Esophagus muscularis mucosa (tissue), 4 donors: ENCODE measurements at regions not wholly inside any gene's neighbourhood (a gene's known extent, or its start where the extent isn't known, plus 50 kb on each side); places are given as distances from the start of the nearest gene placed in this dataset.

Experiments used
- DNase-seq: peaks from one replicate; pipeline ENCODE4 v3.0.0-alpha.2; 2017; ENCODE audit errors: extremely low spot score
- H3K27ac ChIP-seq, 4 donors: fragments of 200-600 bp; sonication (generic); replicated peaks in 1 of 4; 1 replicate in 3 of 4; 2 replicates in 1 of 4; pipeline ENCODE4 v1.5.1; 2016 to 2019; ENCODE audit warnings: mild to moderate bottlenecking in 1 of 4
- H3K27me3 ChIP-seq, 4 donors: fragments of 200-600 bp; sonication (generic); one replicate each; pipeline versions ENCODE4 v1.5.1 to v1.6.0; 2016 to 2019
- H3K36me3 ChIP-seq, 4 donors: fragments of 200-600 bp; sonication (generic); one replicate each; pipeline ENCODE4 v1.5.1; 2016 to 2019
- H3K4me1 ChIP-seq, 4 donors: fragments of 200-600 bp; sonication (generic); one replicate each; pipeline ENCODE4 v1.5.1; 2016 to 2019
- H3K4me3 ChIP-seq, 4 donors: fragments of 200-600 bp; sonication (generic); 1 replicate in 2 of 4; 2 replicates in 2 of 4; pipeline ENCODE4 v1.5.1; 2016 to 2019; ENCODE audit warnings: mild to moderate bottlenecking in 4 of 4, moderate library complexity in 1 of 4
- H3K9me3 ChIP-seq, 4 donors: fragments of 200-600 bp; sonication (generic); 1 replicate in 3 of 4; 2 replicates in 1 of 4; pipeline ENCODE4 v1.5.1; 2016 to 2019
- EP300 ChIP-seq: sonication (generic); formaldehyde crosslinking; IDR thresholded peaks from one replicate; pipeline ENCODE4 v1.6.1; 2017; ENCODE audit warnings: antibody characterized with exemption
- POLR2A ChIP-seq: fragments of 450-650 bp; IDR thresholded peaks from one replicate; pipeline ENCODE4 v1.6.1; 2017; ENCODE audit warnings: antibody characterized with exemption, moderate library complexity, mild to moderate bottlenecking, low read depth
- POLR2AphosphoS5 ChIP-seq, 2 donors: sonication (generic); formaldehyde crosslinking; IDR thresholded peaks; one replicate each; pipeline ENCODE4 v1.6.1; 2017; ENCODE audit warnings: antibody characterized with exemption in 2 of 2
- WGBS: methylation state at CpG from one replicate; pipeline ENCODE4 v1.1.5; 2018; 5-methylcytosine and 5-hydroxymethylcytosine counted together
- intact Hi-C: fragments of 100-400 bp; cut with DNase I; formaldehyde crosslinking; loops from one replicate; pipeline ENCODE4 v1.15.1; 2023
- TF ChIP-seq, protein P1 (sequence below), 3 experiments: fragments of 200-600 bp in 2 of 3; fragments of 450-650 bp in 1 of 3; sonication (generic) in 2 of 3; IDR thresholded peaks; one replicate each; pipeline ENCODE4 v1.5.1; 2017 to 2019; ENCODE audit warnings: antibody characterized with exemption in 3 of 3, mild to moderate bottlenecking in 2 of 3, moderate library complexity in 1 of 3

DNA sequence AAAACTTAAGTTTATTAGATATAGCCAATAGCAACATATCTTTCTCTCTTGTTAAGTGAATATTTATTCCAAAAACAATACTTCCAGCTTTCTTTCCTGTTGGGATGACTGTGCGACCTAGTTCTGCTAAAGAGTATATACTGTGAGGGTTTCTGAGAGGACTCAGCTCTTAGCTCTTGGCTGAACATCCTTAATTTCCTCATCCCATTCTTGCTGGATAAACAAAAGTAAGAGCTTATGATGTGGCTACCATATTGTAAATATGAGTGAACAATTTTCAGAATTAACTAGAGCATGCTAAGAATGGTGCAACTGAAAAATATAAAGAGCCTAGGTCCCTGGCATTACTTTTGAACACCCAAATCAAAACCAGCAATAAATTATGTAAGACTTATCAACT lies 279.5 kb upstream of the GNAI1 start:
- H3K4me1 ChIP-seq: no peaks in the 10 kb centered on the region
- no peaks in the 10 kb centered on the region for H3K9me3 ChIP-seq
- WGBS: 93% methylated on average over 1 of the region's 1 CpG
- TF ChIP-seq EP300: no peak
- no peak for TF ChIP-seq POLR2A
- no peak for TF ChIP-seq POLR2AphosphoS5 (IDR thresholded peaks at IDR 0.05)
- TF ChIP-seq, protein P1, sequence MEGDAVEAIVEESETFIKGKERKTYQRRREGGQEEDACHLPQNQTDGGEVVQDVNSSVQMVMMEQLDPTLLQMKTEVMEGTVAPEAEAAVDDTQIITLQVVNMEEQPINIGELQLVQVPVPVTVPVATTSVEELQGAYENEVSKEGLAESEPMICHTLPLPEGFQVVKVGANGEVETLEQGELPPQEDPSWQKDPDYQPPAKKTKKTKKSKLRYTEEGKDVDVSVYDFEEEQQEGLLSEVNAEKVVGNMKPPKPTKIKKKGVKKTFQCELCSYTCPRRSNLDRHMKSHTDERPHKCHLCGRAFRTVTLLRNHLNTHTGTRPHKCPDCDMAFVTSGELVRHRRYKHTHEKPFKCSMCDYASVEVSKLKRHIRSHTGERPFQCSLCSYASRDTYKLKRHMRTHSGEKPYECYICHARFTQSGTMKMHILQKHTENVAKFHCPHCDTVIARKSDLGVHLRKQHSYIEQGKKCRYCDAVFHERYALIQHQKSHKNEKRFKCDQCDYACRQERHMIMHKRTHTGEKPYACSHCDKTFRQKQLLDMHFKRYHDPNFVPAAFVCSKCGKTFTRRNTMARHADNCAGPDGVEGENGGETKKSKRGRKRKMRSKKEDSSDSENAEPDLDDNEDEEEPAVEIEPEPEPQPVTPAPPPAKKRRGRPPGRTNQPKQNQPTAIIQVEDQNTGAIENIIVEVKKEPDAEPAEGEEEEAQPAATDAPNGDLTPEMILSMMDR (IDR thresholded peaks at IDR 0.05): no peak
- intact Hi-C loops: no loop called here
- H3K27ac ChIP-seq: no peak overlapping the region
- no peaks in the 10 kb centered on the region for H3K36me3 ChIP-seq
- H3K4me3 ChIP-seq: no peak overlapping the region
- DNase-seq: no peak
- H3K27me3 ChIP-seq: no peaks in the 10 kb centered on the region

DNA sequence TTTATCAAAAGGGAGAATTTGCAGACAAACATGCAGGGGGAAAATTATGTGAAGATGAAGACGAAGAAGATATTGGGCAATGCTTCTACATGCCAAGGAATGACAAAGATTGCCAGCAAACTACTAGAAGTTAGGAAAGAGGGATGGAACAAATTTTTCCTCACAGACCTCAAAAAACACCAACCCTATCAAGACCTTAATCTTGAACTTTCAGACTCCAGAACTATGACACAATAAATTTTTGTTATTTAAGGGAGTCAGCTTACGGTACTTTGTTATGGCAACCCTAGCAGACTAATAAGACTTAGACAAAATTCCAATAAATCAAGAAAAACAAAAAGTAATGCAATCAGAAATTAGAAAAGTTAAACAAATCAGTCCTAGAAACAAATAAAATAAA lies 280.0 kb upstream of the GNAI1 start:
- DNase-seq: no peak
- intact Hi-C loops: no loop called here
- 92% methylated on average over 2 of the region's 2 CpGs for WGBS
- Histone ChIP-seq H3K27me3 (no peaks in the 10 kb centered on the region), H3K27ac (no peak overlapping the region), H3K4me3 (no peak overlapping the region), H3K4me1 (no peaks in the 10 kb centered on the region), H3K36me3 (no peaks in the 10 kb centered on the region), H3K9me3 (no peaks in the 10 kb centered on the region)
- TF ChIP-seq POLR2AphosphoS5 (IDR thresholded peaks at IDR 0.05): no peak

DNA sequence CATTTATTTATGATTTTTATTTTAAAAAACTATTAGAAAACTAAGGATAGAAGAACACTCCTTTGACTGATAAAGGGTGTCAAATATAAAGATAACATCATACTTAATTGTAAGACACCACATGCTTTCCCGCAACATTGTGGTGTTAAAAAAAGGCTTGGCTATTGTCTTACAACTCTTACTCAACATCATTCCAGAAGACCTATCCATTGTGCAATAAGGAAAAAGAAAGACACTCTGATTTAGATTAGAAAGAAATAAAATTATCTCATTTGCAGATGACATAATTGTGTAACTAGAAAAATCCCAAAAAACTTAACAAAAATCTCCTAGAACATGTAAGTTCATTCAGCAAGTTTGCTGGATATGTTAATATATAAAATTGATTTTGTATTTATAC lies 296.7 kb upstream of the GNAI1 start:
- no peak for TF ChIP-seq POLR2AphosphoS5 (IDR thresholded peaks at IDR 0.05)
- no peak for TF ChIP-seq POLR2A
- TF ChIP-seq, protein P1 (IDR thresholded peaks at IDR 0.05): no peak
- no peak for TF ChIP-seq EP300
- 90% methylated on average over 1 of the region's 1 CpG for WGBS
- Histone ChIP-seq H3K27me3 (no peaks in the 10 kb centered on the region), H3K4me1 (no peaks in the 10 kb centered on the region), H3K27ac (no peak overlapping the region), H3K36me3 (no peaks in the 10 kb centered on the region), H3K4me3 (no peak overlapping the region), H3K9me3 (no peaks in the 10 kb centered on the region)
- DNase-seq: no peak
- intact Hi-C loops: no loop called here

- no peak for DNase-seq
- 43% methylated on average over 1 of the region's 1 CpG for WGBS
- no peaks in the 10 kb centered on the region for H3K4me1 ChIP-seq
- H3K36me3 ChIP-seq: no peaks in the 10 kb centered on the region
- no peaks in the 10 kb centered on the region for H3K27me3 ChIP-seq
- TF ChIP-seq POLR2A (no peak), EP300 (no peak), POLR2AphosphoS5 (IDR thresholded peaks at IDR 0.05) (no peak)
- TF ChIP-seq, protein P1 (IDR thresholded peaks at IDR 0.05): no peak
- intact Hi-C loops: no loop called here
- H3K27ac ChIP-seq: no peak overlapping the region
- H3K9me3 ChIP-seq: no peaks in the 10 kb centered on the region
- no peak overlapping the region for H3K4me3 ChIP-seq
Observed at GRCh38 chr7:79833616-79834015, 301.0 kb upstream of the GNAI1 start.

- Histone ChIP-seq H3K4me3 (no peak overlapping the region), H3K27me3 (no peaks in the 10 kb centered on the region), H3K27ac (no peak overlapping the region), H3K4me1 (no peaks in the 10 kb centered on the region), H3K9me3 (no peaks in the 10 kb centered on the region), H3K36me3 (no peaks in the 10 kb centered on the region)
- TF ChIP-seq POLR2AphosphoS5 (IDR thresholded peaks at IDR 0.05) (no peak), EP300 (no peak), POLR2A (no peak)
- TF ChIP-seq, protein P1 (IDR thresholded peaks at IDR 0.05): no peak
- no peak for DNase-seq
- intact Hi-C loops: no loop called here
Observed at GRCh38 chr7:79828866-79829265, 305.8 kb upstream of the GNAI1 start.
